Activated CD8-positive, alpha-beta T cell treated with anti-CD3 and anti-CD28 coated beads, Interleukin-2, amount 10 ng/mL, durations not matched to agents 7 days and 5 days (primary cell): ENCODE measurements at regions not wholly inside any gene's neighbourhood (a gene's known extent, or its start where the extent isn't known, plus 50 kb on each side); places are given as distances from the start of the nearest gene placed in this dataset.
"Not testable (repeated sequence)": the region's sequence is repeated elsewhere in the genome, so short reads cannot be mapped to it uniquely, and the experiment has no call there.

Source experiments
- ATAC-seq: fragments of 150-1000 bp; cut with Tn5 transposase; one replicate; pipeline ENCODE4 v1.10.0; 2021; ENCODE audit warnings: moderate library complexity
- CTCF ChIA-PET: fragments of 350-600 bp; sonication (Branson Sonifier 250); formaldehyde crosslinking; loops from one replicate; lab custom pipeline; 2021; ENCODE audit warnings: antibody characterized with exemption; lab: Charles Lee
- POLR2A ChIA-PET: fragments of 350-600 bp; sonication (Branson Sonifier 250); formaldehyde crosslinking; loops from one replicate; lab custom pipeline; 2021; ENCODE audit warnings: antibody characterized with exemption; lab: Charles Lee
- DNase-seq: peaks from one replicate; pipeline ENCODE4 v3.0.0-alpha.2; 2020
- H3K27ac Mint-ChIP-seq: one replicate; pipeline ENCODE4 v1.8.0; 2021; ENCODE audit warnings: mild to moderate bottlenecking, mixed read lengths
- H3K27me3 Mint-ChIP-seq: one replicate; pipeline ENCODE4 v1.8.0; 2021; ENCODE audit warnings: low read depth, mixed read lengths
- H3K36me3 Mint-ChIP-seq: one replicate; pipeline ENCODE4 v1.8.0; 2021; ENCODE audit warnings: low read depth, mixed read lengths
- H3K4me1 Mint-ChIP-seq: one replicate; pipeline ENCODE4 v1.8.0; 2021; ENCODE audit warnings: low read depth, mixed read lengths
- H3K4me3 Mint-ChIP-seq: one replicate; pipeline ENCODE4 v1.8.0; 2021; ENCODE audit warnings: mild to moderate bottlenecking, mixed read lengths
- H3K9me3 Mint-ChIP-seq: one replicate; pipeline ENCODE4 v1.8.0; 2022; ENCODE audit warnings: mixed read lengths; ENCODE audit not compliant: insufficient read depth

GRCh38 chr13:54433493-54434206 lies 1405.0 kb downstream of the OLFM4 start:
- no peak overlapping the region for H3K4me3 Mint-ChIP-seq

DNA sequence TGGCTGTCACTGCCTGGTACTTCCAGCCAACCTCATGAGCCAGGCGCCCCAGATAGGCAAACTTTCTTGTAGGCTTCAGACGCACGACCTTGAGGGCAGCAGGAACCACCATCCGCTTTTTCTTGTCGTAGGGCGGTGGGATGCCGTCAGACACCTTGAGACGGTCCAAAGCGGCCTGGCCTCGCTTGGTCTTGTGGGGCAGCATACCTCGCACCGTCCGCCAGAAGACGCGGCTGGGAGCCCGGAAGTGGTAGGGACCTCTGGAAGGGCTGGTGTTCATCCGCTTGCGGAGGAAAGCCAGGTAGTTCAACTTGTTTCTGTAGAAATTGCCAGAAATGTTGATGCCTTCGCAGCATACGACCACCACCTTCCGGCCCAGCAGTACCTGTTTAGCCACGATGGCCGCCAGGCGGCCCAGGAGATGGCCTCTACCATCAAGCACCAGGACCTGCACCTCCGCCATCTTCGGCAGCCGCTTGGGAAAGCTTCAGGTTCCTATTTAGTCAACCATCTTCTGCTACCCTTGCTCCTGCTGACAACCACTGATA lies 1412.3 kb downstream of the OLFM4 start:
- CTCF ChIA-PET, H3K27me3 Mint-ChIP-seq, POLR2A ChIA-PET, H3K36me3 Mint-ChIP-seq, H3K4me3 Mint-ChIP-seq, DNase-seq, ATAC-seq, H3K27ac Mint-ChIP-seq, H3K4me1 Mint-ChIP-seq: not testable (repeated sequence)
- peaks cover 15% of the 10 kb centered on the region for H3K9me3 Mint-ChIP-seq

More at GRCh38 chr13:54433493-54434206, 1405.0 kb downstream of the OLFM4 start:
- CTCF ChIA-PET, result no interaction called here
- POLR2A ChIA-PET, result no interaction called here
- ATAC-seq (no peak), DNase-seq (no peak)
- Mint-ChIP-seq H3K4me1 (no peaks in the 10 kb centered on the region), H3K27ac (no peak overlapping the region), H3K36me3 (no peaks in the 10 kb centered on the region), H3K27me3 (no peaks in the 10 kb centered on the region), H3K9me3 (peaks cover 23% of the 10 kb centered on the region)

DNA sequence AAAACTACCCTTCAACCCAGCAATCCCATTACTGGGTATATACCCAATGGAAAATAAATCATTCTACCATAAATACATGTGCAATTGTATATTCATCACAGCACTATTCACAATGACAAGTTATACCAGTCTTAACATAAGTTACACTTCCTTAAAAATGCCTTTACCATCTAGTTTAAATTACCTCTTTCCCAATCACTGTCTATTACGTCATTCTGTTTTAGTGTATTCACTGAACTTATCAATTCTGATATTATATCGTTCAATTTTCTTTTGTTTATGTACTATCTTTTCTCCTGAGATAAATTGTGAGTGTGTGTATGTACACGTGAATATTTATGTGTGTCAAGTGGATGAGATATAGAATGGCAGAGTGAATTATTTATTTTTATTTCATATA lies 1416.8 kb downstream of the OLFM4 start:
- peaks cover 8% of the 10 kb centered on the region for H3K9me3 Mint-ChIP-seq
- POLR2A ChIA-PET, result no interaction called here

DNA sequence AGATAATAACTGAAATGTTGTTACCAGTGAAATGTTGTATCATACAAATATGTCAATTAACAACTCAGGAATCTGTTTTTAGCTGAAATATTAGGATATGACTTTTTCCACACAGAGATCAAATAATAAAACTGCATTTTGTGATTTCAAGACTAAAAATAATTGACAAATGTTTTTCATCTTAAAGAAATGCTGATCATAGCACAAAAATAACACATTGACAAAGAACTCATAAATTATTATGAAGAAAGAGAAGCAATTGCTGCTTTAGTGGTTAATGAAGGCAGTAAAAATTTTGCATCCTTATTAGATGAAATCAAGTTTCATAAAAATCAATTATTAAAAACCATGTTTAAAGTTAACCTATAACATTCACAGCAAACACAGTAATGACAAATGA lies 1417.3 kb downstream of the OLFM4 start:
- Mint-ChIP-seq H3K36me3 (no peaks in the 10 kb centered on the region), H3K4me3 (no peak overlapping the region), H3K27ac (no peak overlapping the region), H3K27me3 (no peaks in the 10 kb centered on the region), H3K9me3 (peaks cover 8% of the 10 kb centered on the region), H3K4me1 (no peaks in the 10 kb centered on the region)
- no peak for DNase-seq
- ChIA-PET POLR2A (no interaction called here), CTCF (no interaction called here)
- no peak for ATAC-seq

More for the DNA sequence above, 1416.8 kb downstream of the OLFM4 start:
- ATAC-seq (no peak), DNase-seq (no peak)
- Mint-ChIP-seq H3K4me1 (no peaks in the 10 kb centered on the region), H3K27me3 (no peaks in the 10 kb centered on the region), H3K4me3 (no peak overlapping the region), H3K36me3 (no peaks in the 10 kb centered on the region), H3K27ac (no peak overlapping the region)
- CTCF ChIA-PET, result no interaction called here

GRCh38 chr13:54449922-54450321 lies 1421.3 kb downstream of the OLFM4 start:
- CTCF ChIA-PET, result no interaction called here
- Mint-ChIP-seq H3K4me1 (no peaks in the 10 kb centered on the region), H3K27me3 (no peaks in the 10 kb centered on the region), H3K27ac (no peak overlapping the region), H3K36me3 (no peaks in the 10 kb centered on the region), H3K9me3 (peaks cover 7% of the 10 kb centered on the region), H3K4me3 (no peak overlapping the region)
- DNase-seq (no peak), ATAC-seq (no peak)
- POLR2A ChIA-PET, result no interaction called here

GRCh38 chr13:54484166-54484565 lies 1455.6 kb downstream of the OLFM4 start:
- no peaks in the 10 kb centered on the region for H3K27me3 Mint-ChIP-seq
- DNase-seq, result no peak
- ChIA-PET CTCF (no interaction called here), POLR2A (no interaction called here)
- ATAC-seq, result no peak
- no peaks in the 10 kb centered on the region for H3K36me3 Mint-ChIP-seq
- H3K27ac Mint-ChIP-seq, result no peak overlapping the region
- H3K4me3 Mint-ChIP-seq, result no peak overlapping the region
- no peaks in the 10 kb centered on the region for H3K4me1 Mint-ChIP-seq
- peaks cover 15% of the 10 kb centered on the region for H3K9me3 Mint-ChIP-seq

DNA sequence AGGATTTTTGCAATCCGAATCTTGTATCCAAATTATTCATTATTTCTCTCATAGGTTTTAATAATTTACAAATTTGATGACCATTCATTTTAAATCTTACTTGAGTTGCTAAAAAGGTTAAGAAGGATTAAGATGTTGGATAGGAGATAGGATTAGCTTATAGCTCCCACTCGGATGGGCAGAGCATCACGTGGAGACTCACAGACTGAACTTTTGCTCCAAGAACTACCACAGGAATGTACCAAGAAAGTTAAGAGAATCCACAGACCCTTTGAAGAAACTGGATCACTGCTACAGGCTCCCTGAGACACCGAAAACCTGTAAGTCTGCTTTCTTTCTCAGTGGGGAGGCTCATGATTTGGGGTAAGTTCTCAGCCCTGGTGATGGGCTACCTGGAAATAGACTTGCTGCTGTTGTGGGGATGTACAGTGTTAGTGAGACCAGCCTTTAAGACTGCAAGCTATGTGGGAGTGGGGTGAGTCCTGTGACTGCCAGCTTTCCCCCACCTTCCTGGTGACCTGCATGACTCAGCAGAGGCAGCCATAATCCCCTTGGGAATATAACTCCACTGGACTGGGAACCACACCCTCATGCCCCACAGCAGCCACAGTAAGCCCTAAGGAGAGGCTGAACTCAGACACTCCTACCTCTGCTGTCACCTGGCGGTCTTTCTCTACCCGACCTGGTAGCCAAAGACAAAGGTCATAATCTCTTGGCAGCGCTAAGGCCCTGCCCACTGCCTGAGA lies 1458.0 kb downstream of the OLFM4 start:
- no peak overlapping the region for H3K4me3 Mint-ChIP-seq
- no peaks in the 10 kb centered on the region for H3K36me3 Mint-ChIP-seq

DNA sequence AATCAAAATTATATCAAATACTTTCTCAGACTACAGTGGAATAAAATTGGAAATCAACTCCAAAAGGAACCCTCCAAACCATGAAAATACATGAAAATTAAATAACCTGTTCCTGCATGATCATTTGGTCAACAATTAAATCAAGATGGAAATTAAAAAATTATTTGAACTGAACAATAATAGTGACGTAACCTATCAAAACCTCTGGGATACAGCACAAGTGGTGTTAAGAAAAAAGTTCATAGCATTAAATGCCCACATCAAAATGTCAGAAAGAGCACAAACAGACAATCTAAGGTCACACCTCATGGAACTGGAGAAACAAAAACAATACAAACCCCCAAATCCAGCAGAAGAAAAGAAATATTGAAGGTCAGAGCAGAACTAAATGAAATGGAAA lies 1460.7 kb downstream of the OLFM4 start:
- no peaks in the 10 kb centered on the region for H3K27me3 Mint-ChIP-seq
- H3K27ac Mint-ChIP-seq, result no peak overlapping the region
- peaks cover 24% of the 10 kb centered on the region for H3K9me3 Mint-ChIP-seq
- CTCF ChIA-PET, result no interaction called here
- POLR2A ChIA-PET, result no interaction called here
- ATAC-seq (no peak), DNase-seq (no peak)
- no peaks in the 10 kb centered on the region for H3K36me3 Mint-ChIP-seq
- no peak overlapping the region for H3K4me3 Mint-ChIP-seq
- no peaks in the 10 kb centered on the region for H3K4me1 Mint-ChIP-seq

More for the DNA sequence above, 1458.0 kb downstream of the OLFM4 start:
- Mint-ChIP-seq H3K4me1 (no peaks in the 10 kb centered on the region), H3K9me3 (peaks cover 21% of the 10 kb centered on the region), H3K27me3 (no peaks in the 10 kb centered on the region), H3K27ac (no peak overlapping the region)
- ATAC-seq, result no peak
- DNase-seq, result no peak
- ChIA-PET CTCF (no interaction called here), POLR2A (no interaction called here)

DNA sequence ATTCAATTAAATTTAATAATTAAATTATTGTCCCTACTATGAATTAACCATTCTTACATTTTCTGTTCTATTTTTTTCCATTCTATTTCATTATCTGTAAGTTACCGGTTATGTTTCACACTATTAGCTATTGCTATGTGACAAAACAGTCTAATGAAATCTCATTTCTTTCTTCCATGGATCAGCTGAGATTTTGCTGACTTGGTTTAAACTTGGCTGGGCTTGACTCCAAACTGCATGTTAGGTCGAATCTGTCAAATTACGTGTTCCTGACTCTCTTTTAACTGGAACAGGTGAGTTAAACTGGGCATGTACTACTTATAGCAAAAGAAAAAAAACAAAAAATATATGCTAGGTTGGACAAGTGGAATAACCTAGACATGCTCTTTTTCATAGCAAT lies 1464.4 kb downstream of the OLFM4 start:
- H3K36me3 Mint-ChIP-seq, result no peaks in the 10 kb centered on the region
- DNase-seq (no peak), ATAC-seq (no peak)
- ChIA-PET POLR2A (no interaction called here), CTCF (no interaction called here)
- H3K4me1 Mint-ChIP-seq, result no peaks in the 10 kb centered on the region
- no peak overlapping the region for H3K4me3 Mint-ChIP-seq
- H3K27me3 Mint-ChIP-seq, result no peaks in the 10 kb centered on the region
- H3K27ac Mint-ChIP-seq, result no peak overlapping the region
- peaks cover 22% of the 10 kb centered on the region for H3K9me3 Mint-ChIP-seq

- Mint-ChIP-seq H3K36me3 (no peaks in the 10 kb centered on the region), H3K27ac (no peak overlapping the region), H3K4me3 (no peak overlapping the region), H3K9me3 (peaks cover 9% of the 10 kb centered on the region), H3K4me1 (no peaks in the 10 kb centered on the region), H3K27me3 (no peaks in the 10 kb centered on the region)
- DNase-seq (no peak), ATAC-seq (no peak)
- CTCF ChIA-PET, result no interaction called here
- POLR2A ChIA-PET, result no interaction called here
Observed at GRCh38 chr13:54511366-54511765, 1482.8 kb downstream of the OLFM4 start.

- ChIA-PET POLR2A (no interaction called here), CTCF (no interaction called here)
- no peaks in the 10 kb centered on the region for H3K36me3 Mint-ChIP-seq
- peaks cover 6% of the 10 kb centered on the region for H3K9me3 Mint-ChIP-seq
- H3K27me3 Mint-ChIP-seq, result no peaks in the 10 kb centered on the region
- DNase-seq (no peak), ATAC-seq (no peak)
- H3K4me3 Mint-ChIP-seq, result no peak overlapping the region
- H3K4me1 Mint-ChIP-seq, result no peaks in the 10 kb centered on the region
- H3K27ac Mint-ChIP-seq, result no peak overlapping the region
Observed at GRCh38 chr13:54513254-54513653, 1484.6 kb downstream of the OLFM4 start.

GRCh38 chr13:54536112-54536511 lies 1507.5 kb downstream of the OLFM4 start:
- ChIA-PET POLR2A (no interaction called here), CTCF (no interaction called here)
- no peak overlapping the region for H3K4me3 Mint-ChIP-seq
- H3K4me1 Mint-ChIP-seq, result no peaks in the 10 kb centered on the region
- no peaks in the 10 kb centered on the region for H3K27me3 Mint-ChIP-seq
- no peak overlapping the region for H3K27ac Mint-ChIP-seq
- DNase-seq (no peak), ATAC-seq (no peak)
- H3K36me3 Mint-ChIP-seq, result no peaks in the 10 kb centered on the region
- H3K9me3 Mint-ChIP-seq, result peaks cover 16% of the 10 kb centered on the region
